DND-41 (cell line): ENCODE measurements at regions not wholly inside any gene's neighbourhood (a gene's known extent, or its start where the extent isn't known, plus 50 kb on each side); places are given as distances from the start of the nearest gene placed in this dataset.

Experiments used
- EZH2 ChIP-seq: IDR thresholded peaks from 3 replicates; pipeline ENCODE4 v1.6.1; 2012; ENCODE audit warnings: borderline replicate concordance, low read depth, mild to moderate bottlenecking, moderate library complexity, low read length, inconsistent platforms; ENCODE audit not compliant: severe bottlenecking
- TF ChIP-seq, protein P1 (sequence below): IDR thresholded peaks from 2 replicates; pipeline ENCODE4 v1.5.1; 2012; ENCODE audit warnings: borderline replicate concordance, low read length, moderate library complexity, mild to moderate bottlenecking; ENCODE audit not compliant: poor library complexity, severe bottlenecking; ENCODE audit errors: extremely low read depth

DNA sequence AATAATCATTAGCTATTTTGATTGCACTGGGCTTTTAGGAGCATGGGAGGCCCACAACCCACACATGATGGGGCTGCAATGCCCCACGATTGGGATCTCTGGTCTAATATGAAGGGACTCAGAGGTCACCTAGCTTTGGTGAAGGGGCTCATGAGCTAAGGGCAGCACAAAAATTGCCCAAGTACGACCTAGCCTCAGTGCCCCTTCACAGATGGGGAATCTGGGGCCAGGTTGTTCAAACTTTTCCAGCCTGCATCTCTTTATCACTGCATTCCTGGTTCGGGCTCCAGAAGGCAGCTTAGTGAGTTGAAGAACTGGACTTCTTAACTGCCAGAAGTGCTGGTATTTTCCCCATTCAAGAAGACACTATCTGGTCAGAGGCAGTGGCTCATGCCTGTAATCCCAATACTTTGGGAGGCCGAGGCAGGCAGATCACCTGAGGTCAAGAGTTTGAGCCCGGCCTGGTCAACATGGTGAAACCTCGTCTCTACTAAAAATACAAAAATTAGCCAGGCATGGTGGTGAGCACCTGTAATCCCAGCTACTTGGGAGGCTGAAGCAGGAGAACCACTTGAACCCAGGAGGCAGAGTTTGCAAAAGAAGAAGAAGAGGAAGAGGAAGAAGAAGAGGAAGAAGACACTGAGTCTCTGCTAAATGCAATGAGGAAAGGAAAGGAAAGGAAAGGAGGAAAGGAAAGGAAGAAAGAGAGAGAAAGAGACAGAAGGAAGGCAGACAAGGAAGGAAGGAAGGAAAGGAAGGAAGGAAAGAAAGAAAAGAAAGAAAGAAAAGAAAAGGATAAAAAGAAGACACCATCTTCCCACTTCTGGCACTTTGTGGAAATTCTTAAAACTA lies 258.5 kb upstream of the IRF2BP2 start:
- TF ChIP-seq, protein P1, sequence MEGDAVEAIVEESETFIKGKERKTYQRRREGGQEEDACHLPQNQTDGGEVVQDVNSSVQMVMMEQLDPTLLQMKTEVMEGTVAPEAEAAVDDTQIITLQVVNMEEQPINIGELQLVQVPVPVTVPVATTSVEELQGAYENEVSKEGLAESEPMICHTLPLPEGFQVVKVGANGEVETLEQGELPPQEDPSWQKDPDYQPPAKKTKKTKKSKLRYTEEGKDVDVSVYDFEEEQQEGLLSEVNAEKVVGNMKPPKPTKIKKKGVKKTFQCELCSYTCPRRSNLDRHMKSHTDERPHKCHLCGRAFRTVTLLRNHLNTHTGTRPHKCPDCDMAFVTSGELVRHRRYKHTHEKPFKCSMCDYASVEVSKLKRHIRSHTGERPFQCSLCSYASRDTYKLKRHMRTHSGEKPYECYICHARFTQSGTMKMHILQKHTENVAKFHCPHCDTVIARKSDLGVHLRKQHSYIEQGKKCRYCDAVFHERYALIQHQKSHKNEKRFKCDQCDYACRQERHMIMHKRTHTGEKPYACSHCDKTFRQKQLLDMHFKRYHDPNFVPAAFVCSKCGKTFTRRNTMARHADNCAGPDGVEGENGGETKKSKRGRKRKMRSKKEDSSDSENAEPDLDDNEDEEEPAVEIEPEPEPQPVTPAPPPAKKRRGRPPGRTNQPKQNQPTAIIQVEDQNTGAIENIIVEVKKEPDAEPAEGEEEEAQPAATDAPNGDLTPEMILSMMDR = no peak
- no peak for TF ChIP-seq EZH2
